H9 (cell line): ENCODE measurements at regions not wholly inside any gene's neighbourhood (a gene's known extent, or its start where the extent isn't known, plus 50 kb on each side); places are given as distances from the start of the nearest gene placed in this dataset.

Experiments
- DNase-seq: peaks from one replicate; pipeline ENCODE4 v3.0.0-alpha.2; 2017
- H2AFZ ChIP-seq: one replicate; pipeline ENCODE4 v1.6.1; 2013; ENCODE audit warnings: mild to moderate bottlenecking, low read length, control low read depth, moderate library complexity
- H2AK5ac ChIP-seq: 2 replicates; pipeline ENCODE4 v1.6.1; 2013; ENCODE audit warnings: low read length, control low read depth, mixed read lengths; ENCODE audit not compliant: insufficient read length
- H2BK120ac ChIP-seq: one replicate; pipeline ENCODE4 v1.6.1; 2013; ENCODE audit warnings: low read depth, mild to moderate bottlenecking, low read length, control low read depth, inconsistent platforms; ENCODE audit not compliant: poor library complexity, severe bottlenecking
- H2BK12ac ChIP-seq: 2 replicates; pipeline ENCODE4 v1.6.1; 2013; ENCODE audit warnings: low read length, control low read depth, mixed read lengths, low read depth; ENCODE audit not compliant: insufficient read length
- H2BK15ac ChIP-seq: 2 replicates; pipeline ENCODE4 v1.6.1; 2013; ENCODE audit warnings: low read depth, low read length, control low read depth
- H2BK20ac ChIP-seq: one replicate; pipeline ENCODE4 v1.6.1; 2013; ENCODE audit warnings: low read depth, mild to moderate bottlenecking, low read length, control low read depth, inconsistent platforms; ENCODE audit not compliant: poor library complexity, severe bottlenecking
- H2BK5ac ChIP-seq: 2 replicates; pipeline ENCODE4 v1.6.1; 2013; ENCODE audit warnings: low read length, control low read depth, mixed read lengths; ENCODE audit not compliant: insufficient read length
- H3K14ac ChIP-seq: 2 replicates; pipeline ENCODE4 v1.6.1; 2013; ENCODE audit warnings: low read length, control low read depth; ENCODE audit not compliant: insufficient read depth
- H3K18ac ChIP-seq: 2 replicates; pipeline ENCODE4 v1.6.1; 2013; ENCODE audit warnings: low read depth, mild to moderate bottlenecking, mixed read lengths, low read length, control low read depth; ENCODE audit not compliant: insufficient read length
- H3K23ac ChIP-seq: 2 replicates; pipeline ENCODE4 v1.6.1; 2013; ENCODE audit warnings: low read length, control low read depth, mixed read lengths, low read depth; ENCODE audit not compliant: insufficient read length
- H3K23me2 ChIP-seq: 2 replicates; pipeline ENCODE4 v1.6.1; 2013; ENCODE audit warnings: low read depth, mild to moderate bottlenecking, mixed read lengths, low read length, control low read depth; ENCODE audit not compliant: insufficient read length, poor library complexity, severe bottlenecking
- H3K27ac ChIP-seq: 2 replicates; pipeline ENCODE4 v1.5.1; 2013; ENCODE audit warnings: low read length, control low read depth, mixed read lengths, low read depth; ENCODE audit not compliant: insufficient read length
- H3K27me3 ChIP-seq: 2 replicates; pipeline ENCODE4 v1.6.1; 2013; ENCODE audit warnings: low read length, control low read depth, inconsistent platforms; ENCODE audit not compliant: insufficient read depth
- H3K4ac ChIP-seq: 2 replicates; pipeline ENCODE4 v1.6.1; 2013; ENCODE audit warnings: low read depth, mild to moderate bottlenecking, control low read depth, inconsistent platforms, low read length, moderate library complexity
- H3K4me1 ChIP-seq: 2 replicates; pipeline ENCODE4 v1.6.1; 2013; ENCODE audit warnings: low read length, control low read depth, inconsistent platforms; ENCODE audit not compliant: insufficient read depth
- H3K4me2 ChIP-seq: 2 replicates; pipeline ENCODE4 v1.6.1; 2013; ENCODE audit warnings: low read length, control low read depth, mixed read lengths; ENCODE audit not compliant: insufficient read length, insufficient read depth
- H3K56ac ChIP-seq: 2 replicates; pipeline ENCODE4 v1.6.1; 2013; ENCODE audit warnings: low read depth, mild to moderate bottlenecking, mixed read lengths, low read length, control low read depth; ENCODE audit not compliant: insufficient read length
- H3K79me1 ChIP-seq: 2 replicates; pipeline ENCODE4 v1.6.1; 2013; ENCODE audit warnings: low read depth, mild to moderate bottlenecking, moderate library complexity, low read length, control low read depth, inconsistent platforms; ENCODE audit not compliant: insufficient read depth, poor library complexity, severe bottlenecking
- H3K79me2 ChIP-seq: 2 replicates; pipeline ENCODE4 v1.6.1; 2013; ENCODE audit warnings: low read length, control low read depth, inconsistent platforms; ENCODE audit not compliant: insufficient read depth
- H3K9ac ChIP-seq: 2 replicates; pipeline ENCODE4 v1.6.1; 2013; ENCODE audit warnings: low read length, control low read depth, mixed read lengths; ENCODE audit not compliant: insufficient read length; ENCODE audit errors: extremely low read depth
- H3K9me3 ChIP-seq: one replicate; pipeline ENCODE4 v1.6.1; 2013; ENCODE audit warnings: low read depth, low read length, inconsistent platforms; ENCODE audit not compliant: control insufficient read depth
- H3T11ph ChIP-seq: one replicate; pipeline ENCODE4 v1.6.1; 2013; ENCODE audit warnings: mild to moderate bottlenecking, low read length, control low read depth, inconsistent platforms
- H4K20me1 ChIP-seq: one replicate; pipeline ENCODE4 v1.6.1; 2013; ENCODE audit not compliant: control insufficient read depth, insufficient read length, insufficient read depth
- H4K5ac ChIP-seq: 2 replicates; pipeline ENCODE4 v1.6.1; 2013; ENCODE audit warnings: low read depth, mild to moderate bottlenecking, mixed read lengths, low read length, control low read depth; ENCODE audit not compliant: insufficient read length
- H4K8ac ChIP-seq: replicated peaks from 2 replicates; pipeline ENCODE4 v1.6.1; 2013; ENCODE audit warnings: low read length, control low read depth, mixed read lengths, low read depth; ENCODE audit not compliant: insufficient read length
- H4K91ac ChIP-seq: 2 replicates; pipeline ENCODE4 v1.6.1; 2013; ENCODE audit warnings: low read depth, mild to moderate bottlenecking, moderate library complexity, mixed read lengths, low read length, control low read depth; ENCODE audit not compliant: insufficient read length
- H3K27ac Mint-ChIP-seq, 3 experiments: 2 replicates in 2 of 3; 3 replicates in 1 of 3; pipeline ENCODE4 v1.8.0; 2020 to 2021; ENCODE audit warnings: mixed read lengths in 3 of 3, mild to moderate bottlenecking in 1 of 3, moderate library complexity in 1 of 3
- H3K27me3 Mint-ChIP-seq: 2 replicates; pipeline ENCODE4 v1.8.0; 2021; ENCODE audit warnings: low read depth, mild to moderate bottlenecking, moderate library complexity, mixed read lengths
- H3K36me3 Mint-ChIP-seq, 3 experiments: 2 replicates in 2 of 3; 3 replicates in 1 of 3; pipeline ENCODE4 v1.8.0; 2020 to 2021; ENCODE audit warnings: low read depth in 3 of 3, mixed read lengths in 3 of 3; ENCODE audit not compliant: insufficient read depth in 1 of 3
- H3K4me1 Mint-ChIP-seq, 2 experiments: 2 replicates each; pipeline ENCODE4 v1.8.0; 2020; ENCODE audit warnings: mixed read lengths in 2 of 2
- H3K4me3 Mint-ChIP-seq, 2 experiments: 2 replicates in 1 of 2; 3 replicates in 1 of 2; pipeline ENCODE4 v1.8.0; 2020 to 2021; ENCODE audit warnings: mild to moderate bottlenecking in 2 of 2, mixed read lengths in 2 of 2, moderate library complexity in 1 of 2
- H3K9me3 Mint-ChIP-seq, 2 experiments: 2 replicates in 1 of 2; 3 replicates in 1 of 2; pipeline ENCODE4 v1.8.0; 2020; ENCODE audit warnings: mild to moderate bottlenecking in 2 of 2, mixed read lengths in 2 of 2, moderate library complexity in 1 of 2
- WGBS: extraction: QIAGEN DNeasy Blood & Tissue Kit; methylation state at CpG from one replicate; pipeline ENCODE4 v1.1.7; 2013; ENCODE audit warnings: missing lambda C conversion rate, low lambda C conversion rate, mixed read lengths; ENCODE audit not compliant: insufficient read length; ENCODE audit errors: extremely low coverage; 5-methylcytosine and 5-hydroxymethylcytosine counted together
- TF ChIP-seq, protein P1 (sequence below): fragments of 200-600 bp; sonication (generic); conservative IDR thresholded peaks from 3 replicates; pipeline ENCODE4 v1.8.0; 2021; ENCODE audit warnings: antibody characterized with exemption, mild to moderate bottlenecking

DNA sequence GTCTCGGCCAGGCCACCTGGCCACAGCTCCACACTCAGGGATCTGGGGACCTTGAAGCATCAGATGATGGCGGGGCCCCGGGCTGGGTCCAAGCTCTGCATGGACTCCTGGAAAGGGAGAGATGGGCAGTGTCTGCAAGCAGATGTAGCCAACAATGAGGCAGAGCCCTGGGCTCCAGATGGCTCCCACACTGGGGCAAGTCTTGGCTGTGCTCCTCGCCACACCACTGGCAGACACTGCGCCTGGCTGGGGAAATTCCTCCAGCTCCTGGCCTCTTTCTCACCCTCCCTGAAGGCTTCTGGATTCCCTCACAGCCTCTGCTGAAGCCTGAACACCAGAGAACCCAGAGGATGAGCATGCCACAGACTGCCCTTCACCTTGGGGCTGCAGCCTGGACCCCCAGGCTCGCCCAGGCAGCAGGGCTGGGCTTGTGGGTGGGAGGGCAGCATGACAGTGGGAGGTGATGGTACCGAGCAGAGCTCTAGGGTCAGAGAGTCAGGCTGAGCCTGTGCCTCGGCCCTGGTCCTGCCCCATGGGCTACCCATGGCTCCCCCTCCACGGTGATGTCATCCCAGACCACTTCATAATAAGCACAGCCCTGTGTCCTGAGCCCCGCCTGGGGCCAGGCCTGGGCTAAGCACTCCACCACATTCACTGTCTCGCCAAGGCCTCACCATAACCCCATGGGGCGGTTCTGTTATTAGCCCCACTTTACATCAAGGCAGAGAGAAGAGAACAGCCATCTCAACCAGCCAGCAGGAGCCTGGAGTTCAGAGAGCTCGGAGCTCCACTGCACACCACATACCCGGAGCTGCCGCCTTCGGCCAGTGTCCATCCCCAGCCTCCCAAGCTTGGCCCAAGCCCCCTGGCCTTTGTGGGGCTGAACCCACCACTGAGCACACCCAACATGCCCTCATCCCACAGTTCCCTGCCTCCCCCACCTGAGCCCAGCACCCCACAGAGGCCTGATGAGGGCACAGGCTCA lies 62.2 kb upstream of the ADAMTS2 start:
- Mint-ChIP-seq H3K36me3 (peaks cover 0 to 3% (median 2%) of the 10 kb centered on the region in 3 experiments; a peak in 1 of 7 replicates), H3K9me3 (peaks cover 8 to 12% of the 10 kb centered on the region in 2 experiments; a peak in 4 of 5 replicates), H3K27me3 (peaks cover 6% of the 10 kb centered on the region), H3K4me3 (no peak overlapping the region), H3K27ac (peak overlapping the region in 1 of 3 experiments; percentile 40; a peak in 1 of 7 replicates), H3K4me1 (no peaks in the 10 kb centered on the region)
- Histone ChIP-seq H2BK15ac (no peak overlapping the region), H4K20me1 (no peaks in the 10 kb centered on the region), H3K79me2 (no peaks in the 10 kb centered on the region), H2BK5ac (no peak overlapping the region), H3K23me2 (no peaks in the 10 kb centered on the region), H4K91ac (no peak overlapping the region), H2BK12ac (no peak overlapping the region), H3K18ac (no peak overlapping the region), H4K5ac (no peak overlapping the region), H3K56ac (no peak overlapping the region), H2BK20ac (no peak overlapping the region), H3K79me1 (no peaks in the 10 kb centered on the region), H3K9ac (no peak overlapping the region), H3K27me3 (no peaks in the 10 kb centered on the region), H3K9me3 (no peaks in the 10 kb centered on the region), H3K4me2 (no peak overlapping the region), H3T11ph (no peak overlapping the region), H3K27ac (no peak overlapping the region), H4K8ac (no peak overlapping the region), H3K14ac (no peak overlapping the region; the same call in 1 of the 2 replicates), H2AK5ac (no peak overlapping the region), H2BK120ac (no peak overlapping the region), H3K23ac (no peak overlapping the region), H2AFZ (no peak overlapping the region), H3K4ac (no peak overlapping the region), H3K4me1 (no peaks in the 10 kb centered on the region)
- WGBS: no CpG with 5 or more reads among the region's 16 CpGs
- TF ChIP-seq, protein P1, sequence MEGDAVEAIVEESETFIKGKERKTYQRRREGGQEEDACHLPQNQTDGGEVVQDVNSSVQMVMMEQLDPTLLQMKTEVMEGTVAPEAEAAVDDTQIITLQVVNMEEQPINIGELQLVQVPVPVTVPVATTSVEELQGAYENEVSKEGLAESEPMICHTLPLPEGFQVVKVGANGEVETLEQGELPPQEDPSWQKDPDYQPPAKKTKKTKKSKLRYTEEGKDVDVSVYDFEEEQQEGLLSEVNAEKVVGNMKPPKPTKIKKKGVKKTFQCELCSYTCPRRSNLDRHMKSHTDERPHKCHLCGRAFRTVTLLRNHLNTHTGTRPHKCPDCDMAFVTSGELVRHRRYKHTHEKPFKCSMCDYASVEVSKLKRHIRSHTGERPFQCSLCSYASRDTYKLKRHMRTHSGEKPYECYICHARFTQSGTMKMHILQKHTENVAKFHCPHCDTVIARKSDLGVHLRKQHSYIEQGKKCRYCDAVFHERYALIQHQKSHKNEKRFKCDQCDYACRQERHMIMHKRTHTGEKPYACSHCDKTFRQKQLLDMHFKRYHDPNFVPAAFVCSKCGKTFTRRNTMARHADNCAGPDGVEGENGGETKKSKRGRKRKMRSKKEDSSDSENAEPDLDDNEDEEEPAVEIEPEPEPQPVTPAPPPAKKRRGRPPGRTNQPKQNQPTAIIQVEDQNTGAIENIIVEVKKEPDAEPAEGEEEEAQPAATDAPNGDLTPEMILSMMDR: no peak
- DNase-seq: no peak
